K562 (cell line): ENCODE measurements at regions not wholly inside any gene's neighbourhood (a gene's known extent, or its start where the extent isn't known, plus 50 kb on each side); places are given as distances from the start of the nearest gene placed in this dataset.
A peak's percentile ranks its signal among the peaks of the same experiment; 100 is the strongest.

Experiments used
- CTCF ChIP-seq, 3 experiments: IDR thresholded peaks in 2 of 3; conservative IDR thresholded peaks in 1 of 3; 2 replicates each; pipeline ENCODE4 v1.5.1; 2011 to 2012; ENCODE audit warnings: low read length in 3 of 3, mild to moderate bottlenecking in 3 of 3, control low read depth in 2 of 3, improper control_type of control experiment in 1 of 3, inconsistent platforms in 1 of 3, low read depth in 1 of 3, mixed read lengths in 1 of 3, moderate library complexity in 1 of 3; ENCODE audit not compliant: insufficient read depth in 2 of 3
- JUND ChIP-seq, 2 experiments: IDR thresholded peaks; 2 replicates in 1 of 2; 3 replicates in 1 of 2; pipeline ENCODE4 v1.6.1; 2011; ENCODE audit warnings: borderline replicate concordance in 2 of 2, low read depth in 2 of 2, low read length in 2 of 2, improper control_type of control experiment in 1 of 2, missing biosample characterization in 1 of 2, missing genetic modification characterization in 1 of 2, missing genetic modification reagents in 1 of 2
- MAX ChIP-seq: sonication (generic); formaldehyde crosslinking; IDR thresholded peaks from 2 replicates; pipeline ENCODE4 v1.9.0; 2022; ENCODE audit warnings: mild to moderate bottlenecking, missing genetic modification reagents
- PCBP1 ChIP-seq: fragments of 200-400 bp; formaldehyde crosslinking; IDR thresholded peaks from 2 replicates; pipeline ENCODE4 v1.6.1; 2018; ENCODE audit warnings: mild to moderate bottlenecking, low read depth, low read length; ENCODE audit not compliant: poor library complexity, severe bottlenecking
- POLR2AphosphoS2 ChIP-seq: IDR thresholded peaks from 2 replicates; pipeline ENCODE4 v1.6.1; 2012; ENCODE audit warnings: low read length, improper control_type of control experiment
- POLR2B ChIP-seq: fragments of 450-650 bp; IDR thresholded peaks from 2 replicates; pipeline ENCODE4 v1.6.1; 2018; ENCODE audit warnings: low read depth; ENCODE audit not compliant: partially characterized antibody
- REST ChIP-seq, 2 experiments: fragments of 450-650 bp; formaldehyde crosslinking in 1 of 2; IDR thresholded peaks; 2 replicates each; pipeline versions ENCODE4 v1.4.0 to v1.6.1; 2014 to 2020; ENCODE audit warnings: mild to moderate bottlenecking in 2 of 2, borderline replicate concordance in 1 of 2, low read depth in 1 of 2
- SPI1 ChIP-seq: IDR thresholded peaks from 2 replicates; pipeline ENCODE4 v1.6.1; 2011; ENCODE audit warnings: low read depth, low read length, control low read depth, borderline replicate concordance
- SREBF1 ChIP-seq: fragments of 150-350 bp; IDR thresholded peaks from 2 replicates; pipeline ENCODE4 v1.6.1; 2014; ENCODE audit warnings: antibody characterized with exemption, low read depth, low read length, borderline replicate concordance
- TFAP4 ChIP-seq: sonication (generic); formaldehyde crosslinking; IDR thresholded peaks from 2 replicates; pipeline ENCODE4 v1.8.0; 2022; ENCODE audit warnings: missing genetic modification reagents, mild to moderate bottlenecking, moderate library complexity, borderline replicate concordance
- ZC3H4 ChIP-seq: sonication (generic); formaldehyde crosslinking; IDR thresholded peaks from 2 replicates; pipeline ENCODE4 v1.9.0; 2021; ENCODE audit warnings: missing genetic modification reagents, borderline replicate concordance

- TF ChIP-seq CTCF (IDR thresholded peaks at IDR 0.05 in 2 of 3, conservative IDR thresholded peaks at IDR 0.05 in 1 of 3; ENCODE audit: insufficient read depth in 2 of 3, low read depth in 1 of 3, low read length in 3 of 3) (peak; percentile 82 to 96 (median 91)), PCBP1 (no peak), POLR2AphosphoS2 (no peak), SPI1 (no peak), SREBF1 (no peak), REST (IDR thresholded peaks at IDR 0.05; ENCODE audit: borderline replicate concordance) (peak; percentile 64; the same call in 1 of the 2 replicates), REST (CRISPR knock-in tag; IDR thresholded peaks at IDR 0.05; ENCODE audit: low read depth) (no peak), MAX (peak; percentile 67; the same call in 1 of the 2 replicates), POLR2B (no peak), JUND (IDR thresholded peaks at IDR 0.05; ENCODE audit: borderline replicate concordance, low read depth, low read length) (no peak), JUND (tag; IDR thresholded peaks at IDR 0.05; ENCODE audit: borderline replicate concordance, low read depth, low read length) (no peak), ZC3H4 (CRISPR knock-in tag) (no peak), TFAP4 (0 out of 2 replicates have a peak, but pooled peaks have one; percentile 35)
Measured at GRCh38 chr6:166775180-166775922, 148.3 kb upstream of the RPS6KA2 start.
